HepG2 (cell line): ENCODE measurements at regions not wholly inside any gene's neighbourhood (a gene's known extent, or its start where the extent isn't known, plus 50 kb on each side); places are given as distances from the start of the nearest gene placed in this dataset.

Source experiments
- ATAC-seq: fragments of 200-7000 bp; cut with Tn5 transposase; 3 replicates; pipeline ENCODE4 v1.9.1; 2020; ENCODE audit warnings: mild to moderate bottlenecking, moderate library complexity
- BruUV-seq: library from RNA; stranded (reverse); fragments of 400-500 nt; replicated peaks from 2 replicates; lab custom pipeline; 2021; lab: Mats Ljungman, UMichigan
- CTCF ChIA-PET: fragments of 300-600 bp; formaldehyde crosslinking; extraction: SDS; loops from one replicate; lab custom pipeline; 2021; ENCODE audit warnings: low total read pairs, inconsistent platforms, low intra/inter-chr PET ratio; lab: Yijun Ruan, JAX
- POLR2A ChIA-PET: fragments of 350-600 bp; sonication (Branson Sonifier 250); formaldehyde crosslinking; loops from one replicate; lab custom pipeline; 2020; ENCODE audit warnings: antibody characterized with exemption, inconsistent platforms; lab: Yijun Ruan, JAX
- DNase-seq: peaks from one replicate; pipeline ENCODE4 v3.0.0-alpha.2; 2015; ENCODE audit warnings: low spot score
- FAIRE-seq: peaks from 3 replicates; lab custom pipeline; 2011; peaks lifted over from hg19 to GRCh38; lab: Jason Lieb, UNC
- H2AFZ ChIP-seq: one replicate; pipeline ENCODE4 v1.6.1; 2011; ENCODE audit warnings: low read length, inconsistent platforms
- H3K27ac ChIP-seq: fragments of 300-600 bp; 3 replicates; pipeline ENCODE4 v1.8.0; 2011; ENCODE audit warnings: mixed run types, mild to moderate bottlenecking, mixed read lengths, low read length, inconsistent platforms; ENCODE audit not compliant: insufficient read depth; ENCODE audit errors: extremely low read length
- H3K27me3 ChIP-seq, 2 experiments: fragments of 200-600 bp in 1 of 2; 2 replicates in 1 of 2; 3 replicates in 1 of 2; pipeline versions ENCODE4 v1.6.0 to v1.8.0; 2011; ENCODE audit warnings: low read length in 2 of 2, mild to moderate bottlenecking in 2 of 2, moderate library complexity in 2 of 2, inconsistent platforms in 1 of 2; ENCODE audit not compliant: insufficient read depth in 2 of 2, control insufficient read depth in 1 of 2
- H3K36me3 ChIP-seq, 2 experiments: fragments of 200-600 bp in 1 of 2; replicated peaks in 1 of 2; 2 replicates in 1 of 2; 3 replicates in 1 of 2; pipeline versions ENCODE4 v1.5.1 to v1.8.0; 2011; ENCODE audit warnings: low read length in 2 of 2, inconsistent platforms in 1 of 2; ENCODE audit not compliant: insufficient read depth in 2 of 2, control insufficient read depth in 1 of 2
- H3K4me1 ChIP-seq: 2 replicates; pipeline ENCODE4 v1.5.1; 2012; ENCODE audit warnings: low read length, inconsistent platforms; ENCODE audit not compliant: insufficient read depth
- H3K4me2 ChIP-seq: 2 replicates; pipeline ENCODE4 v1.6.0; 2011; ENCODE audit warnings: low read depth, low read length, inconsistent platforms
- H3K4me3 ChIP-seq, 3 experiments: fragments of 200-600 bp in 1 of 3; sonication (generic), shearing (Covaris generic) in 1 of 3; replicated peaks in 1 of 3; 2 replicates each; pipeline ENCODE4 v1.5.1; 2011 to 2016; ENCODE audit warnings: low read length in 3 of 3, inconsistent platforms in 2 of 3, low read depth in 2 of 3, mild to moderate bottlenecking in 2 of 3, control low read depth in 1 of 3, mixed read lengths in 1 of 3; ENCODE audit not compliant: insufficient read depth in 1 of 3
- H3K79me2 ChIP-seq: one replicate; pipeline ENCODE4 v1.6.1; 2011; ENCODE audit warnings: low read length, inconsistent platforms; ENCODE audit not compliant: insufficient read depth
- H3K9ac ChIP-seq: 2 replicates; pipeline ENCODE4 v1.6.0; 2011; ENCODE audit warnings: mild to moderate bottlenecking, low read depth, low read length, inconsistent platforms; ENCODE audit not compliant: insufficient read depth
- H3K9me3 ChIP-seq: 2 replicates; pipeline ENCODE4 v1.5.1; 2012; ENCODE audit warnings: mild to moderate bottlenecking, low read length
- H4K20me1 ChIP-seq: 2 replicates; pipeline ENCODE4 v1.6.0; 2011; ENCODE audit warnings: inconsistent platforms, mild to moderate bottlenecking, low read length, moderate library complexity; ENCODE audit not compliant: insufficient read depth
- CCAR2 ChIP-seq: fragments of 200-400 bp; formaldehyde crosslinking; optimal IDR thresholded peaks from 2 replicates; pipeline ENCODE3; 2018; ENCODE audit warnings: low read depth, mild to moderate bottlenecking, low read length, moderate library complexity
- MAZ ChIP-seq, 2 experiments: sonication (generic) in 1 of 2; formaldehyde crosslinking in 1 of 2; IDR thresholded peaks; 2 replicates each; pipeline versions ENCODE4 v1.5.0 to v1.6.1; 2012 to 2020; ENCODE audit warnings: low read depth in 2 of 2, mild to moderate bottlenecking in 2 of 2, borderline replicate concordance in 1 of 2, improper control_type of control experiment in 1 of 2, low read length in 1 of 2, missing genetic modification reagents in 1 of 2, moderate library complexity in 1 of 2
- MNT ChIP-seq: fragments of 450-650 bp; IDR thresholded peaks from 2 replicates; pipeline ENCODE4 v1.6.1; 2016
- RBM39 ChIP-seq: fragments of 200-400 bp; formaldehyde crosslinking; IDR thresholded peaks from one replicate; pipeline ENCODE4 v1.6.1; 2018; ENCODE audit warnings: antibody characterized with exemption, mild to moderate bottlenecking, low read depth, low read length; ENCODE audit not compliant: poor library complexity, severe bottlenecking
- SIN3A ChIP-seq: IDR thresholded peaks from 2 replicates; pipeline ENCODE4 v1.6.1; 2011; ENCODE audit warnings: low read depth, mild to moderate bottlenecking, control low read depth, low read length, borderline replicate concordance
- SOX6 ChIP-seq, 2 experiments: fragments of 450-650 bp in 1 of 2; sonication (generic) in 1 of 2; formaldehyde crosslinking in 1 of 2; IDR thresholded peaks; 2 replicates each; pipeline versions ENCODE4 v1.4.0 to v1.6.1; 2017 to 2020; ENCODE audit warnings: antibody characterized with exemption in 1 of 2, mild to moderate bottlenecking in 1 of 2, missing genetic modification reagents in 1 of 2
- SP2 ChIP-seq: sonication (generic); formaldehyde crosslinking; IDR thresholded peaks from 2 replicates; pipeline ENCODE4 v1.5.1; 2020; ENCODE audit warnings: mild to moderate bottlenecking, missing genetic modification reagents
- ZBTB20 ChIP-seq: sonication (generic); formaldehyde crosslinking; IDR thresholded peaks from 2 replicates; pipeline ENCODE4 v1.8.1; 2023; ENCODE audit warnings: missing genetic modification reagents, low read depth, mild to moderate bottlenecking, borderline replicate concordance
- ZNF350 ChIP-seq: sonication (generic); formaldehyde crosslinking; IDR thresholded peaks from 2 replicates; pipeline ENCODE4 v1.4.0; 2020; ENCODE audit warnings: mild to moderate bottlenecking, low read depth, missing genetic modification reagents, borderline replicate concordance
- ZNF629 ChIP-seq: sonication (generic); formaldehyde crosslinking; conservative IDR thresholded peaks from 2 replicates; pipeline ENCODE4 v1.5.0; 2020; ENCODE audit warnings: missing genetic modification reagents
- ZNF660 ChIP-seq: sonication (generic); formaldehyde crosslinking; IDR thresholded peaks from 2 replicates; pipeline ENCODE4 v1.5.1; 2020; ENCODE audit warnings: mild to moderate bottlenecking, low read depth, missing genetic modification reagents, borderline replicate concordance
- WGBS: methylation state at CpG from one replicate; pipeline ENCODE4 v1.1.6; 2017; ENCODE audit warnings: low lambda C conversion rate; 5-methylcytosine and 5-hydroxymethylcytosine counted together
- in situ Hi-C: cut with HindIII; loops from 2 replicates; pipeline ENCODE4 v1.10.0; 2017; ENCODE audit warnings: low pct_unique_long_range_greater_than_20kb; ENCODE audit not compliant: extremely low pct_ligation_motif_present
- intact Hi-C: fragments of 100-400 bp; cut with micrococcal nuclease; formaldehyde crosslinking; loops from one replicate; pipeline ENCODE4 v1.10.0; 2022; ENCODE audit not compliant: unreplicated experiment
- TF ChIP-seq, protein P1 (sequence below): sonication (generic); formaldehyde crosslinking; IDR thresholded peaks from 2 replicates; pipeline ENCODE4 v1.5.1; 2020; ENCODE audit warnings: mild to moderate bottlenecking, moderate library complexity, missing genetic modification reagents

DNA sequence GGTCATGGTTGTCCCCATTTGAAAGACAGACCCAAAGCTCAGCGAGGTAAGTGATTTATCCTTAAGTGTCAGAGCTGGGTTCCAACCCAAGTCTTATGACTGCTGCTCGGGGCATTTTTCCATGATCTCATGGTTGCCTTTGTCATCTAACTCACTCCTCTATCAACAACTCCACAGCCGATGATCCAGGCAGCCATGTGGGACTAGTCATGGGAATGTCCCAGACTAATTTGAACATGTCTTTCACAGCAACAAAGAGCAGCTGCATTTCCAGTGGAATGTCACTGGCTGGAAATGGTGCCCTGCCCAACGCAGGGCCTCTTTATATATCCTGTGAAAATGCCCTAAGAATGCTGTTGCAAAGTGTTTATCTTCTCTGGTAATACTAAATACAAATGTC is 284.8 kb upstream of the PPARGC1A start:
- no peaks in the 10 kb centered on the region for H3K79me2 ChIP-seq
- H3K27me3 ChIP-seq, result no peaks in the 10 kb centered on the region
- intact Hi-C loops (no loop called here), in situ Hi-C loops (no loop called here)
- POLR2A ChIA-PET, result no interaction called here
- no peaks in the 10 kb centered on the region for H3K9me3 ChIP-seq
- FAIRE-seq, result no peak
- no peaks in the 10 kb centered on the region for H3K4me1 ChIP-seq
- TF ChIP-seq ZNF350 (CRISPR knock-in tag) (no peak), RBM39 (no peak), MAZ (IDR thresholded peaks at IDR 0.05; ENCODE audit: borderline replicate concordance, low read depth, low read length) (no peak), MAZ (CRISPR knock-in tag; IDR thresholded peaks at IDR 0.05; ENCODE audit: low read depth) (no peak), MNT (no peak), ZNF629 (CRISPR knock-in tag) (no peak), SIN3A (no peak), CCAR2 (no peak), ZBTB20 (CRISPR knock-in tag) (no peak), SOX6 (IDR thresholded peaks at IDR 0.05) (no peak), SOX6 (CRISPR knock-in tag; IDR thresholded peaks at IDR 0.05) (no peak), ZNF660 (CRISPR knock-in tag) (no peak), SP2 (CRISPR knock-in tag) (no peak)
- TF ChIP-seq, protein P1, sequence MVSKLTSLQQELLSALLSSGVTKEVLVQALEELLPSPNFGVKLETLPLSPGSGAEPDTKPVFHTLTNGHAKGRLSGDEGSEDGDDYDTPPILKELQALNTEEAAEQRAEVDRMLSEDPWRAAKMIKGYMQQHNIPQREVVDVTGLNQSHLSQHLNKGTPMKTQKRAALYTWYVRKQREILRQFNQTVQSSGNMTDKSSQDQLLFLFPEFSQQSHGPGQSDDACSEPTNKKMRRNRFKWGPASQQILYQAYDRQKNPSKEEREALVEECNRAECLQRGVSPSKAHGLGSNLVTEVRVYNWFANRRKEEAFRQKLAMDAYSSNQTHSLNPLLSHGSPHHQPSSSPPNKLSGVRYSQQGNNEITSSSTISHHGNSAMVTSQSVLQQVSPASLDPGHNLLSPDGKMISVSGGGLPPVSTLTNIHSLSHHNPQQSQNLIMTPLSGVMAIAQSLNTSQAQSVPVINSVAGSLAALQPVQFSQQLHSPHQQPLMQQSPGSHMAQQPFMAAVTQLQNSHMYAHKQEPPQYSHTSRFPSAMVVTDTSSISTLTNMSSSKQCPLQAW (CRISPR knock-in tag), result no peak
- no peak for ATAC-seq
- H3K9ac ChIP-seq, result no peak overlapping the region
- H3K36me3 ChIP-seq, result no peaks in the 10 kb centered on the region
- H4K20me1 ChIP-seq, result no peaks in the 10 kb centered on the region
- no TSS peak for BruUV-seq
- no peak for DNase-seq
- H3K4me3 ChIP-seq, result no peak overlapping the region
- no peak overlapping the region for H3K4me2 ChIP-seq
- WGBS, result 22% methylated on average over 4 of the region's 4 CpGs
- CTCF ChIA-PET, result no interaction called here
- no peak overlapping the region for H3K27ac ChIP-seq
- no peak overlapping the region for H2AFZ ChIP-seq
